Activated CD4-positive, alpha-beta T cell treated with anti-CD3 and anti-CD28 coated beads for 48 hours (primary cell): ENCODE measurements at regions not wholly inside any gene's neighbourhood (a gene's known extent, or its start where the extent isn't known, plus 50 kb on each side); places are given as distances from the start of the nearest gene placed in this dataset.
A peak's percentile ranks its signal among the peaks of the same experiment; 100 is the strongest.

Source experiments
- DNase-seq: peaks from one replicate; pipeline ENCODE4 v3.0.0-alpha.2; 2020

GRCh38 chr10:42974693-42975002 lies 102.2 kb upstream of the RET start:
- DNase-seq = no peak

DNA sequence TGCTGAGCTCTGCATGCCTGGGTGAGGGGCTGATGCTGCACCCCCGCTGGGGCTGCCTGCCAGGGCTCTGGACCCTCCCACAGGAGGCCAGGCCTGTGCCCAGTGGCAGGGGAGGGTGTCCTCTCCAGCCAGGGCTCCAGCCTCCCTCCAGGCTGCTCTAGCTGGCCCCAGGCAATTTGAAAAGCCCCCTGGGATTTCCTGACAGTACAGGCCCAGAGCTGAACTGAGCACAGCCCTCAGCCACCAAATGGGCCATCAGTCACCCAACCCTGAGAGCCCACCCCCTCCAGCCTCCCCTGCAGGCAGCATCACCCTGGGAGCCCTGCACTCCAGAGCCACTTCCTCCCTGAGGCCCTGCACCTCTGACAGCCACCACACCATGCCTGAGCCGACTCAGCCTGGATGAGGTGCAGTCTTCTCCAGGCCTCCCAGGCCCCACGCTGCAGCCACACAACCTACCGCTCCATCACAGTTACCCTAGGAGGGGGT lies 101.8 kb upstream of the RET start:
- no peak for DNase-seq

GRCh38 chr10:42975558-42976340 lies 101.1 kb upstream of the RET start:
- DNase-seq = peak; percentile 2

DNA sequence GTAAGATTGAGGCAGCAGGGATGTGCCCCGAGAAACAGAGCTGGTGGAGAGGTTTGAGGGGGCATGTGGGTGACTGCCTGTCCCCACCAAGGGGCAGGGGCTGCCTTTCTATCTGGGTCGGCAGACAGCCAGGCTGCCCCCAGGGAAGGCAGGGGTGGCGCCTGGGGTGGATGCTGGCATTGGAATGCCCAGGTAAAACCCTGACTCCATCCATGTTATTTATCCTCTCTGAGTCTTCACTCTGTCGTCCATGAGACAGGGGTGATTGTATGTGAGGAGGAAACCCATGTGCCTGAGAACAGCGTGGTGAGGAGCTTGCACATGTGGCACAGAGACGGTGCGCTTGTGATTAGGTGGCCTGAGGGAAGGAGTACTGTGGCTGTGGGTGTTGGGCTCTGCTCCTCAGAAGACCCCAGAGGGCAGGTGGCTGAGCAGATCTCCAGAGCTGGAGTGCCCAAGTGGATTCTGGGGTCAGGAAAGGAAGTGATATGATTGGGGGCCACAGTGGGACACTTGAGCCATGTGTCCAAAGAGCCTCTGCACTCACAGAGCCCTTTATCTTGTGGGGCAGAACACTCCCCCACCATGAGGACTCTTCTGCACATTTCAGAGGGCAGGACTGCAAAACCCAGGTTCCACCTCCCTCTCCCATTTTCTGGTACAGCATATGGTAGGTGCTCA lies 100.4 kb upstream of the RET start:
- peak; percentile 0 for DNase-seq

DNA sequence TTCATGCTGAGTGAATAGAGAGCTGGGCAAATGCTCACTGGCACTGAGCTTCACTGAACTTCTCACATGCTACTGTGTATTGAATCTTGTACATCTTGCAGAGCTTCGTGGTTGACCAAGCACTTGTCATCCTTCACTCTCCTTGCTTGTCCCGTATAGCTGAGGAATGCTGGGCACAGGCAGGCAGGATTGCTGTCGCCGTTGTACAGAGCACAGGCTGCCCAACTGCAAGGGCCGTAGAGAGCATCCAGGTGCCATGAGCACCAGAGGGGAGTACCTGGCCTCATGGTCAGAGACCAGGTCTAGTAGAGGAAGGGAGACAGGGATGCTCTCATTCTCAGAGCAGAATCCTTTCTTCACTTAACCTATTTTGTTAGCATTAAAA lies 99.8 kb upstream of the RET start:
- peak; percentile 1 for DNase-seq

GRCh38 chr10:42979181-42979580 lies 97.7 kb upstream of the RET start:
- DNase-seq = no peak

GRCh38 chr10:42979721-42980467 lies 97.0 kb upstream of the RET start:
- DNase-seq = no peak

DNA sequence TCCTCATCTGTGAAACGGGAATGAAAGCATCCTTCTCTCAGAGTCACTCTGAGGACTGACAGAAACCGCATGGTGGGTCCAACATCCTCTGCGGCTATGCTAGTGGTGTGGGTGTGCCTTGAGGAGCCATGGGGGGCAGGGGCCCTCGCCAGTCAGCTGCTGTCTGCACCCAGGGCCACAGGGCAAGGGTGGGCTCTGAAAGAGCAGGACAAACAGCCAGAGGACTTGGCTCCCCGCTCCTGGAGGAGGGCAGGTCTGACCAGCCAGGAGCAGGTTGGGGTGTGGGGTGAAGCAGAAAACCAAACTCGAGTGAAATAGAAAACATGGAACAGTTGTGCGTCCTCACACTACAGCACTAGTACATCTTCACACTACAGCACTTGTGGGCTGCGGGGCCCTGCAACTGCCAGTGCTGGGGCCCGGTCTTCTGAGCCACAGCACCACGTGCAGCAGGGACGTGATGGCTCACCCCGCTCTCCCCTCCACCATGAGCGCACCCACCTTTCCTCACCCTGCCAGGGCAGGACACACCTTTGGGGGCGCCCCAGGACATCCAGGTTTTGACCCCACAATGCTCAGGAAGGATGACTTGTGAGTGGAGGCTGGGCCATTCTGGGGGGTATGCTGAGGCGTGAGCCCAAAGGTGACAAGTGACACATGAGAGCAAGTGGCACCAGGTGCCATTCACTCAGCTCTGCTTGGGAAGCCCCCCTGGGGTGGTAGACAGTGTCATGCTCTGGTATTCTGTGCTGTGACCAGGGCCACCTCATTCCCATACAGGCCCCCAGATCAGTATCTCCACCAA lies 96.1 kb upstream of the RET start:
- DNase-seq = no peak

DNA sequence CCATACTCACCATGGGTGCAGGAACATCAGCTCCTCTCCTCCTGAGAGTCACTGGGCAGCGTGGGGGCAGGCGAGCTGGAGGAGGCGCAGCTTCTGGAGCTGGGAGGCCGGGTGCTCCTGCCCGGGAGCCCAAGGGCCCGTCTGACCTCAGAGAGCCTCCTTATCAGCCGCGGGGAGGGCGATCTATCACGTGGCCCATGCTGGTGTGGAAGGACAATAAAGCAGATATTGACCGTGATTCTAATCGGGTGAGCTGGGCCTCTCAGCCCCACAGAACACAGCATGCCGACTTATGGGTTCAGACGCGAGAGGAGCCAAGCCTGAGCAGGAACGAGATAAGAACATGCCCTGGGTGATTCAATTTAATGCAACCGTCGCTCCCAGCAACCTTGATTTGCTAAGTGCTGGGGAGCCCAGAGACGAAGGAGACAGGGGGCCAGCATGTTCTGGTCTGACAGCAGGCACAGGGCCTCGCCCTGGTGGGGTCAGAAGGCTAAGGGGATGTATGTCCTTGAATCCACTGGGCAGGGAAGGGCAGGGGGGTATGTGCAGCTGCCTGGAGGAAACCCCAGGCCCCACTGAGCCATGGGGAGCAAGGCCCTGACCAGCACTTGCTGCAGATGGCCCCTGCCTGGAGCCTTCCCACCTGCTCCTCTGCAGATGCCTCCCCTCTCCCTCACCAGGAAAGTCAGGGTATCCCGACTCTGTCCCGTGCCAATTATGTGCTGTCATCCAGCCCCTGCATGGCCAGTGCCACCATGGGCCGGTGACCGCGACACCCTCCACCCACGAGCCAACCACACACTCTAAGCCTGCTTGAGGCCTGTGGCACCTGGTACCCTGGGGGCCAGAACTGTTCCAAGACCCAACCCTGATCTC lies 95.3 kb upstream of the RET start:
- DNase-seq = no peak

DNA sequence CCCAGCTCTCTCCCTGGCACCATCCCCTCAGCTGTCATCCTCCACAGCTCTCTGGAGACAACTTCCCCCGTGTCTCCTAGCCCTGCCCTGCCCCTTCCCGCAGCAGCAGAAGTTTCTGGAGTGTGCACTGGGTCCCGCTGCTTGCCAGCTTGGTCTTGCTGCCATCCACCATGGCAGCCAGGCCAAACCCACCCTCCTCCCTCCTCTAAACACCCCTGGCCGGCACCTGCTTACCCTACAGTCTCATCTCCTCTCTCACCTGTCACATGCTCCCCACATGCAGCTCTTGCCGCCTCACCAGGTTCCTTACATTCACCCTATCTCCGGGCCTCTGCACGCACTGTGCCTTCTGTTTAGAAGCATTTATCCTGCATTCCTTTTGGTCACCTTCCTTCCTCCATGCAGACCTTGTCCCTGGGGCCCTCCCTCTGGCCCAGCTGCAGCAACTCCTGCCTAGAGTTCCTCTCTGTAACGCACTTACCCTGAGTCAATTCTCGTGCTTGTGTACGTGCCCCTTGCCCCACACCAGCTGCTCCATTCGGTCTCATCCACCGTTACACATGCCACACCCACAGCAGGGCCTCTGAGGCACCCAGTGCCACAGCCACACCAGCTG lies 93.9 kb upstream of the RET start:
- no peak for DNase-seq

DNA sequence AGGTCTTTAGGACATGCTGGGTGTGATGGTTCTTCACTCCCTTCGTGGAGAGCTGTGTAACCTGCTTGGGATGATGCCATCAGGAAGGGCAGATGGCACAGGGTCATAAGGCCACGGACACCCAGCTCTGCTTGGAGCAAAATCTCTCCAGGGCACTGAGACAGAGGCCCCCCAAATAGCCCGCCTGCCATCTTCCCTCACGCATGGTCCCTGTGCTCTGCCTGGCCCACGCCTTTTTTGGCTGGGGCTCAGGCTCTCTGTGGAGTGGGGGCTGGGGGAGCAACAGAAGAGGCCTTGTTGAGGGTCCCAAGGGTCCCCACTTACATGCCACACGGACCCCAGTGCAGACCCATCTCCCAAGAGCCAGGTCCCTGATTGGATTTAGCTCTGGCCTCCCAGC lies 93.3 kb upstream of the RET start:
- no peak for DNase-seq

DNA sequence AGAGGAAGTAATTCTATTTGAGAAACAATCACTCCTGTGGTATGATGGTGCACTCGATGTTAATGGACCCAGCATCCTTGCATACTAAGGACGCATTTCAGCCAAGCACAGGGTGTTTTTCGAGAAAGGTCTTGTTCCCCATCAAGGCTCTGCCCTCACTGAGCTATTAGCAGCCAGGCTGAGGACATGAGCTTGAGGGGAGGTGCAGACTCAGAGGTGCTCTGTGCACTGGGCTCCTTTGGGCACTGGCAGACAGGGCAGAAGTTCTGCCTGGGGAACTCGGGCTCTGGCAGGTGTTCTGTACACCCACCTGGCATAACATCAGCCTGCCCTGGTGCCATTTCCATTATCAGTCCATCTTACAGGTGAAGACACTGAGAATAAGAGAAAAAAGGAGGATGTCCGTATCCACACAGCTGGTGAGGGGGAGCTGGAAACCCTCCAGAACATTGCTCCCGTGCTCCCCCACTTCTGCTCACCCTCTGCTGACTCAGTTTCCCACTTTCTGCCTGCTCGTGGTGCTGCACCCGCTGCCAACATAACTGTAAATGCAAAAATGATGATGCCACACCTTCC lies 92.7 kb upstream of the RET start:
- no peak for DNase-seq

DNA sequence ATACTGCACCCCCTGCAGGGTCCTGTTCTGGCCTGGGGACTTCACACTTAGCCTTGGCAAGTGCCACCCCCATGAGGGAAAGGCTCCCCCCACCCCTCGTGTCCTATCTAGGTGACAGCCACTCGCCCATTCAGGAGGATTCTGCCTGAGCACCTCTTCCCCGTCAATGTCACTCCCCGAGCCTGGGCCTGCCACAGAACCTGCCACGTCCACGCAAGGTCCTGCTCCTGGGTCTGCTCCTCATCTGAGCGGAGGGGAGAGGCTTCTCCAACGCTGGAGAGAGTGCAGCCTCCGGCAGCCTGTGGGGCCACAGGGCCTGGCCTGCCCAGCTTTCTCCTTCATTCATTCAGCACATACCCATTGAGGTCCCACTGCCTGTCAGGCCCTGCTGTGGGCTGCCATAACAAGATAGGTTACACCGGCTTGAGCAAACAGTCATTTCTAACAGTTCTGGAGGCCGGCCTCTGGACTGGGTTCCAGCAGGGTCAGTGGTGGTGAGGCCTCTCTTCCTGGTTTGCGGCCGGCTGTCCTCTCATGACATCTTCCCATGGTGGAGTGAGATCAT lies 92.0 kb upstream of the RET start:
- DNase-seq = no peak

- no peak for DNase-seq
Measured at GRCh38 chr10:42985436-42986316, 91.2 kb upstream of the RET start.

DNA sequence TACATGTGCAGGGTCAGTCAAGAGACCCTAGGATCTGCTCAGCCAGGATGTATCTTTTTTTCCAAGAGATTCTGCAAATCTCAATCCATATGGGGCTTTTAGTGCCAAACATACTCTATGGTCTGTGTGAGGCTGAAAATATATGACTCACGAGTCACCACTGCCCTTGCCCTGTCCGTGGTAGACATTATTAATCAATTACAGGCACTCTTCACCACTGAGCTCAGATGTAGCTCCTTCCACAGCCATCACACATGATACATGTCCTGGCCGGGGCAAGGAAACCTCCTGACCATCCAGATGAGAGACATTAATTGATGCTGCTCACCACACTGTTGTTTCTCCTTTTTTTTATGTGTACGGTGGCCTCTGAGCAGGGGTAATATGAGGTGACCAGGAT lies 90.2 kb upstream of the RET start:
- no peak for DNase-seq

GRCh38 chr10:42987121-42987541 lies 89.7 kb upstream of the RET start:
- no peak for DNase-seq

DNA sequence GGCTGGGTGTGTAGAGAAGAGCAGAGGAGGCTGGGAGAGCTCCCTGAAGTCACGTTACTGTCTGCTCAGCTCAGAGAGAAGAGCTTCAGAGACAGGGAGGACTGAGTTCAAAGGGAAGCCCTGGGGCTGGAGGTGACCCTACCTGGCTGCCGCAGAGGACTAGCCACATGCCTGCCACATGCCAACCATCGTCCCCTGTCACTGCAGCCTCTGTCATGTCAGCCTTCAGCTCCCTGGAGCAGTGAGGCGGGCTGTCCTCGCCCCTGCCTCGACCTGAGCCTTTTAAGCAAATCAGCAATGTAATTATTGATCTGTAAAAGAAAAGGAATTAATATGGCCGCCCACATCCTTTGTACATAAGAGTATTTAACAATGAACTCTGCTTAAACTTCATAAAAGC lies 89.3 kb upstream of the RET start:
- no peak for DNase-seq

DNA sequence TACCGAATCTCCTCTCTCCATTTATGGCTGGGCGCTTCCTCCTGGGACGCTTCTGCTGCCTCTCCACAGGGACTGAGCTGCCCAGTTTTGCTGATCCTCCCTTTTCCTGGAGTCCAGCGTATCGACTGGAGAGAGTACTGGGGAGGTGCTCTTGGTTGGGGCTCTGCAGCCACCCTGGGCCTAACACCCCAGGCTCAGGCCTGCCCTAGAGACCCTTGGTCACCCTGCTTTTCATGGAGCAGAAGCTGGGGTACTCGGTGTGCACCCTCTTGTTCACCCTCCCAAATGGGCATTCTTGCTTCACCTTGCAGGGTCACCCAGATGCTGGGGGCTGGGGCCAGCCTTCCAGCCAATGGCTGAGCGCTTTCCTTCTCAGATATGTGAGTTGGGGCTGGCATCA lies 88.8 kb upstream of the RET start:
- DNase-seq = no peak

GRCh38 chr10:42988517-42989395 lies 88.1 kb upstream of the RET start:
- DNase-seq = peak; percentile 19
